B cell (primary cell): ENCODE measurements at regions not wholly inside any gene's neighbourhood (a gene's known extent, or its start where the extent isn't known, plus 50 kb on each side); places are given as distances from the start of the nearest gene placed in this dataset.

Source experiments
- ATAC-seq: fragments of 200-7000 bp; cut with Tn5 transposase; one replicate; pipeline ENCODE4 v1.10.0; 2021; ENCODE audit warnings: low read depth, mild to moderate bottlenecking, moderate number of reproducible peaks, moderate library complexity
- CTCF ChIA-PET: fragments of 350-600 bp; sonication (Branson Sonifier 250); formaldehyde crosslinking; loops from one replicate; lab custom pipeline; 2021; ENCODE audit warnings: antibody characterized with exemption, inconsistent platforms; lab: Charles Lee
- POLR2A ChIA-PET: fragments of 350-600 bp; sonication (Branson Sonifier 250); formaldehyde crosslinking; loops from one replicate; lab custom pipeline; 2021; ENCODE audit warnings: antibody characterized with exemption; lab: Charles Lee
- DNase-seq: peaks from one replicate; pipeline ENCODE4 v3.0.0; 2013
- H2AFZ ChIP-seq: 2 replicates; pipeline ENCODE4 v1.6.1; 2012; ENCODE audit warnings: mild to moderate bottlenecking, low read depth, low read length; ENCODE audit not compliant: insufficient read depth, poor library complexity, severe bottlenecking
- H3K27ac ChIP-seq, 2 donors: 1 replicate in 1 of 2; 2 replicates in 1 of 2; pipeline ENCODE4 v1.5.1; 2012 to 2013; ENCODE audit warnings: low read length in 2 of 2, mild to moderate bottlenecking in 2 of 2, moderate library complexity in 1 of 2
- H3K27me3 ChIP-seq, 4 experiments: fragments of 200-600 bp in 1 of 4; sonication (generic) in 1 of 4; replicated peaks in 1 of 4; 1 replicate in 2 of 4; 2 replicates in 2 of 4; pipeline versions ENCODE4 v1.6.1 to v1.7.0; 2013 to 2016; ENCODE audit warnings: low read length in 3 of 4, mild to moderate bottlenecking in 2 of 4, mixed read lengths in 1 of 4, moderate library complexity in 1 of 4; ENCODE audit not compliant: insufficient read depth in 4 of 4, control insufficient read depth in 3 of 4; ENCODE audit errors: control extremely low read depth in 1 of 4
- H3K36me3 ChIP-seq, 2 experiments: replicated peaks in 1 of 2; 1 replicate in 1 of 2; 2 replicates in 1 of 2; pipeline versions ENCODE4 v1.6.1 to v1.7.1; 2013; ENCODE audit warnings: low read length in 1 of 2; ENCODE audit not compliant: insufficient read depth in 2 of 2, control insufficient read depth in 1 of 2; ENCODE audit errors: control extremely low read depth in 1 of 2, extremely low read depth in 1 of 2
- H3K4me1 ChIP-seq, 2 donors: fragments of 200-600 bp in 1 of 2; sonication (generic) in 1 of 2; 1 replicate in 1 of 2; 2 replicates in 1 of 2; pipeline versions ENCODE4 v1.5.1 to v1.6.1; 2013 to 2017; ENCODE audit warnings: low read length in 2 of 2; ENCODE audit not compliant: control insufficient read depth in 2 of 2, insufficient read depth in 2 of 2
- H3K4me2 ChIP-seq: replicated peaks from 2 replicates; pipeline ENCODE3; 2012; ENCODE audit warnings: mild to moderate bottlenecking, low read depth, low read length; ENCODE audit not compliant: poor library complexity, severe bottlenecking
- H3K4me3 ChIP-seq, 5 experiments: fragments of 200-600 bp in 1 of 5; sonication (generic) in 1 of 5; 1 replicate in 3 of 5; 2 replicates in 2 of 5; pipeline versions ENCODE4 v1.5.1 to v1.7.0; 2011 to 2016; ENCODE audit warnings: low read length in 4 of 5, mild to moderate bottlenecking in 4 of 5, low read depth in 2 of 5, control low read depth in 1 of 5, moderate library complexity in 1 of 5; ENCODE audit not compliant: insufficient read depth in 1 of 5; ENCODE audit errors: control extremely low read depth in 1 of 5, extremely low read depth in 1 of 5
- H3K79me2 ChIP-seq: fragments of 200-600 bp; sonication (generic); one replicate; pipeline ENCODE4 v1.6.0; 2016; ENCODE audit warnings: low read length; ENCODE audit not compliant: control insufficient read depth, insufficient read depth
- H3K9ac ChIP-seq: fragments of 200-600 bp; sonication (generic); 2 replicates; pipeline ENCODE4 v1.6.1; 2017; ENCODE audit warnings: mild to moderate bottlenecking, low read length, moderate library complexity
- H3K9me3 ChIP-seq, 3 donors: one replicate each; pipeline versions ENCODE4 v1.6.1 to v1.7.1; 2013; ENCODE audit warnings: low read length in 2 of 3; ENCODE audit not compliant: control insufficient read depth in 2 of 3, insufficient read depth in 1 of 3; ENCODE audit errors: control extremely low read depth in 1 of 3
- H4K20me1 ChIP-seq: 2 replicates; pipeline ENCODE4 v1.6.0; 2012; ENCODE audit warnings: mild to moderate bottlenecking, low read length; ENCODE audit not compliant: insufficient read depth, control insufficient read depth, poor library complexity, severe bottlenecking
- H3K27ac Mint-ChIP-seq: one replicate; pipeline ENCODE4 v1.8.0; 2021; ENCODE audit warnings: mixed read lengths
- H3K27me3 Mint-ChIP-seq: one replicate; pipeline ENCODE4 v1.8.0; 2021; ENCODE audit warnings: mixed read lengths
- H3K4me1 Mint-ChIP-seq: one replicate; pipeline ENCODE4 v1.8.0; 2021; ENCODE audit warnings: mixed read lengths
- H3K4me3 Mint-ChIP-seq: one replicate; pipeline ENCODE4 v1.8.0; 2021; ENCODE audit warnings: mixed read lengths
- H3K9me3 Mint-ChIP-seq: one replicate; pipeline ENCODE4 v1.8.0; 2022; ENCODE audit warnings: mixed read lengths; ENCODE audit not compliant: insufficient read depth
- EZH2 ChIP-seq: IDR thresholded peaks from 2 replicates; pipeline ENCODE4 v1.6.1; 2012; ENCODE audit warnings: borderline replicate concordance, low read depth, mild to moderate bottlenecking, moderate library complexity, low read length; ENCODE audit not compliant: insufficient read depth, poor library complexity, severe bottlenecking
- WGBS: methylation state at CpG from one replicate; pipeline ENCODE4 v1.1.5; 2013; ENCODE audit warnings: missing lambda C conversion rate; ENCODE audit not compliant: insufficient coverage; 5-methylcytosine and 5-hydroxymethylcytosine counted together
- intact Hi-C: fragments of 100-400 bp; cut with micrococcal nuclease; formaldehyde crosslinking; loops from one replicate; pipeline ENCODE4 v1.10.0; 2022
- TF ChIP-seq, protein P1 (sequence below): fragments of 200-600 bp; IDR thresholded peaks from one replicate; pipeline ENCODE4 v1.8.0; 2022; ENCODE audit warnings: antibody characterized with exemption, mild to moderate bottlenecking

DNA sequence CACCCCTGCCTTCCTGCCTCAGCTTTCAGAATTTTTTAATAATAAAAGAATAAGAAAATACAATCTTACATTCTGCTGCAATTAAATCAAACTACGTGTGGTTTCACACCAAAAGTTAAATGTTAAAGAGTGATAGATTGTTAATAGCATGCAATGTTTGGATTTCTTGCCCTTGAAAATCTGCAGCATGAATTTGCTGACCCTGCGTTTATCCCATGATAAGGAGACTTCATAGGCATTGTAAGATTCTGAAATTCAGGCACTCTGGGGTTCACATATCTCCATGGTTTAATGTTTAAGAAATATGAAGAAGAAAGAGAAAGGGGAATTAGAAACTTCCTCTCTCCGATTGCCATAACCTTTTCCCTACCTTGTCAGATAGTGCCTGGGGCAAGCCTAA, 1616.2 kb upstream of the B3GALT2 start:
- ChIA-PET POLR2A (no interaction called here), CTCF (no interaction called here)
- Histone ChIP-seq H3K9me3 (no peaks in the 10 kb centered on the region), H2AFZ (no peak overlapping the region), H3K27ac (no peak overlapping the region), H3K36me3 (no peaks in the 10 kb centered on the region), H3K4me1 (peaks cover 0 to 4% of the 10 kb centered on the region in 2 donors), H4K20me1 (no peaks in the 10 kb centered on the region), H3K79me2 (no peaks in the 10 kb centered on the region), H3K27me3 (no peaks in the 10 kb centered on the region), H3K4me3 (no peak overlapping the region), H3K4me2 (no peak overlapping the region), H3K9ac (no peak overlapping the region)
- H3K4me3 Mint-ChIP-seq = no peak overlapping the region
- intact Hi-C loops = no loop called here
- no peaks in the 10 kb centered on the region for H3K4me1 Mint-ChIP-seq
- no peaks in the 10 kb centered on the region for H3K9me3 Mint-ChIP-seq
- DNase-seq (no peak), ATAC-seq (no peak)
- H3K27ac Mint-ChIP-seq = no peak overlapping the region
- no peaks in the 10 kb centered on the region for H3K27me3 Mint-ChIP-seq
- TF ChIP-seq, protein P1, sequence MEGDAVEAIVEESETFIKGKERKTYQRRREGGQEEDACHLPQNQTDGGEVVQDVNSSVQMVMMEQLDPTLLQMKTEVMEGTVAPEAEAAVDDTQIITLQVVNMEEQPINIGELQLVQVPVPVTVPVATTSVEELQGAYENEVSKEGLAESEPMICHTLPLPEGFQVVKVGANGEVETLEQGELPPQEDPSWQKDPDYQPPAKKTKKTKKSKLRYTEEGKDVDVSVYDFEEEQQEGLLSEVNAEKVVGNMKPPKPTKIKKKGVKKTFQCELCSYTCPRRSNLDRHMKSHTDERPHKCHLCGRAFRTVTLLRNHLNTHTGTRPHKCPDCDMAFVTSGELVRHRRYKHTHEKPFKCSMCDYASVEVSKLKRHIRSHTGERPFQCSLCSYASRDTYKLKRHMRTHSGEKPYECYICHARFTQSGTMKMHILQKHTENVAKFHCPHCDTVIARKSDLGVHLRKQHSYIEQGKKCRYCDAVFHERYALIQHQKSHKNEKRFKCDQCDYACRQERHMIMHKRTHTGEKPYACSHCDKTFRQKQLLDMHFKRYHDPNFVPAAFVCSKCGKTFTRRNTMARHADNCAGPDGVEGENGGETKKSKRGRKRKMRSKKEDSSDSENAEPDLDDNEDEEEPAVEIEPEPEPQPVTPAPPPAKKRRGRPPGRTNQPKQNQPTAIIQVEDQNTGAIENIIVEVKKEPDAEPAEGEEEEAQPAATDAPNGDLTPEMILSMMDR = no peak
- TF ChIP-seq EZH2 = no peak
- 83% methylated on average over 2 of the region's 3 CpGs for WGBS

DNA sequence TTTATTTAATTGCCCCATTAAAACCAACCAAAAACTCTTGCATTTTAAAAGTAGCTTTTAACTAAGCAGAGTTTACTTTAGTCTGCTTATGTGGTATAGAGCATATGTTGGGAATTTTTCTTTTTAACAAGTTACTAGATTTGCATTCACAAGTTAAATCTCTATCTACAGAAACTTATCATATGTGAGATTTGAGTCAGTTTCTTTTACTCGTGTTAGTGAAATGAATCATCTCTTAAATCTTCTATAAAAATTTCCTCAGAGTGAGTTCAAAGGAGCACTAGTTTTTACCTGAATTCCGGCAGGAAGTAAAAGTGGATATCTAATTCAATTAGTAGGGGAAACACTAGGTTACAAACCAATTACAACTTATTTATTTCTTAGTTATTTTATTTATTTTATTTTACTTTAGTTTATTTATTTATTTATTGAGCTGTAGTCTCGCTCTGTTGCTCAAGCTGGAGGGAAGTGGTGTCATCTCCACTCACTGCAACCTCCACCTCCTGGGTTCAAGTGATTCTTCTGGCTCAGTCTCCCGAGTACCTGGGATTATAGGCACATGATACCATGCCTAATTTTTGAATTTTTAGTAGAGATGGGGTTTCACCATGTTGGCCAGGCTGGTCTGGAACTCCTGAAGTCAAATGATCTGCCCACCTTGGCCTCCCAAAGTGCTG, 1609.6 kb upstream of the B3GALT2 start:
- intact Hi-C loops = no loop called here
- H3K4me1 Mint-ChIP-seq = no peaks in the 10 kb centered on the region
- H3K9me3 ChIP-seq = no peaks in the 10 kb centered on the region
- H3K4me1 ChIP-seq = no peaks in the 10 kb centered on the region
- H3K4me2 ChIP-seq = no peak overlapping the region
- DNase-seq (no peak), ATAC-seq (no peak)
- no peaks in the 10 kb centered on the region for H3K27me3 Mint-ChIP-seq
- no peak for TF ChIP-seq EZH2
- TF ChIP-seq, protein P1 = no peak
- no peaks in the 10 kb centered on the region for H4K20me1 ChIP-seq
- no CpG with 5 or more reads among the region's 4 CpGs for WGBS
- H3K79me2 ChIP-seq = no peaks in the 10 kb centered on the region
- H3K27ac ChIP-seq = no peak overlapping the region
- H3K9ac ChIP-seq = no peak overlapping the region
- H3K27me3 ChIP-seq = no peaks in the 10 kb centered on the region
- POLR2A ChIA-PET = no interaction called here
- H3K36me3 ChIP-seq = no peaks in the 10 kb centered on the region
- H3K4me3 ChIP-seq = no peak overlapping the region
- CTCF ChIA-PET = no interaction called here
- no peak overlapping the region for H2AFZ ChIP-seq
- peaks cover 2% of the 10 kb centered on the region for H3K9me3 Mint-ChIP-seq
- no peak overlapping the region for H3K4me3 Mint-ChIP-seq
- no peak overlapping the region for H3K27ac Mint-ChIP-seq
